Astrocyte (in vitro differentiated cells and primary cell): ENCODE measurements at regions not wholly inside any gene's neighbourhood (a gene's known extent, or its start where the extent isn't known, plus 50 kb on each side); places are given as distances from the start of the nearest gene placed in this dataset.

Experiments
- EZH2 ChIP-seq: IDR thresholded peaks from 2 replicates; pipeline ENCODE4 v1.6.1; 2012; ENCODE audit warnings: mild to moderate bottlenecking, low read length, inconsistent platforms; ENCODE audit not compliant: insufficient read depth
- TF ChIP-seq, protein P1 (sequence below): IDR thresholded peaks from 2 replicates; pipeline ENCODE4 v1.5.1; 2011; ENCODE audit warnings: low read depth, mild to moderate bottlenecking, inconsistent platforms, low read length, moderate library complexity; ENCODE audit not compliant: insufficient read depth

DNA sequence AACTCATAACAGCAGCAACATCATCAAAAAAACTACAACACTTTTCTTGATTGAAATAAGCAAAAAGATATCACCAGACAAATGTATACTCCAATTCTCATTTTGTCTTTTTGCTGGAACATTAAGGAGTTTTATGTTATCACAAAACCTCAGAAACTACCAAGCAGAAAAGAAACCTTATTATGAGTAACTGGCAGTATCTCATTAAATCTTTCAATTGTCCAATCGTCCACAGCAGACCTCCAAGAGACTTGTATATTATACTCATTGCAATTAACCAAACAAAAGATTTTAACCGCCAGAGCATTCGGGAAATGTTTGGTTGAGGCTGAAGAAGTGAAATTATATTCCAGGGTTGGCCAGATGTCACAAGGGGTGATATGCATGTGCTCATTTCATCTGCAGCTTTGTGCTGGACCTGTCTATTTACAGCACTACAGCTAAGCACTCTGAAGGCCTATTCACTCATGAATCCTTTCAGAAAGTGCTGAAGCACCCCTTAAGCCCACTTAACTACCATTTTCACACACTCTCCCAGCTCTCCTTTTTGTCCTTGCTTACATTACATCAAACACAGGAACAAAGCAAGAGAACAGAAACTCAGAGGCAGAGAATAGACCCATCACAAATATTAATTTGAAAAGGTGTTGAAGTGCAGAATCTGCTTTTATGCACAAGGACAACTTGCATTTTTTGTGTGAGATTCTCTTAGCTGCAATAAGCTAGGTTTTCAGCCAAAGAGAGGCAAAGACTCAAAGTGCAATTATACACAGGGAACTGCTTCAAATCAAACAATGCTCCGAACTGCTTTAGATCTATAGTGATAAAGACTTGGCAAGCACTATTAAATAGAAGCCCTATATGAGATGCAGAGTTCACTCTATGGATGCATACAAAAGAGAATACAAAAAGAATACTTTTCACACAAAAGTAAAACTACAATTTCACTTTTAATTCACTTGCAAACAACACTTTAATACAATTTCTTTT, 150.4 kb upstream of the POU5F2 start:
- TF ChIP-seq, protein P1, sequence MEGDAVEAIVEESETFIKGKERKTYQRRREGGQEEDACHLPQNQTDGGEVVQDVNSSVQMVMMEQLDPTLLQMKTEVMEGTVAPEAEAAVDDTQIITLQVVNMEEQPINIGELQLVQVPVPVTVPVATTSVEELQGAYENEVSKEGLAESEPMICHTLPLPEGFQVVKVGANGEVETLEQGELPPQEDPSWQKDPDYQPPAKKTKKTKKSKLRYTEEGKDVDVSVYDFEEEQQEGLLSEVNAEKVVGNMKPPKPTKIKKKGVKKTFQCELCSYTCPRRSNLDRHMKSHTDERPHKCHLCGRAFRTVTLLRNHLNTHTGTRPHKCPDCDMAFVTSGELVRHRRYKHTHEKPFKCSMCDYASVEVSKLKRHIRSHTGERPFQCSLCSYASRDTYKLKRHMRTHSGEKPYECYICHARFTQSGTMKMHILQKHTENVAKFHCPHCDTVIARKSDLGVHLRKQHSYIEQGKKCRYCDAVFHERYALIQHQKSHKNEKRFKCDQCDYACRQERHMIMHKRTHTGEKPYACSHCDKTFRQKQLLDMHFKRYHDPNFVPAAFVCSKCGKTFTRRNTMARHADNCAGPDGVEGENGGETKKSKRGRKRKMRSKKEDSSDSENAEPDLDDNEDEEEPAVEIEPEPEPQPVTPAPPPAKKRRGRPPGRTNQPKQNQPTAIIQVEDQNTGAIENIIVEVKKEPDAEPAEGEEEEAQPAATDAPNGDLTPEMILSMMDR: no peak
- no peak for TF ChIP-seq EZH2
